SK-N-SH (cell line): ENCODE measurements at regions not wholly inside any gene's neighbourhood (a gene's known extent, or its start where the extent isn't known, plus 50 kb on each side); places are given as distances from the start of the nearest gene placed in this dataset.
A peak's percentile ranks its signal among the peaks of the same experiment; 100 is the strongest.

Experiments
- CTCF ChIA-PET: fragments of 300-600, 350-600 bp; formaldehyde crosslinking; extraction: SDS; loops from one replicate; lab custom pipeline; 2021; lab: Yijun Ruan, JAX
- POLR2A ChIA-PET: fragments of 350-600 bp; sonication (Branson Sonifier 250); formaldehyde crosslinking; extraction: SDS; loops from one replicate; lab custom pipeline; 2020; ENCODE audit warnings: antibody characterized with exemption, inconsistent platforms; lab: Yijun Ruan, JAX
- DNase-seq: peaks from one replicate; pipeline ENCODE4 v3.0.0; 2012
- H2AFZ ChIP-seq: fragments of 200-600 bp; sonication (generic); 2 replicates; pipeline ENCODE4 v1.8.1; 2016; ENCODE audit warnings: antibody characterized with exemption, mild to moderate bottlenecking, low read depth
- H3F3A ChIP-seq: fragments of 200-600 bp; sonication (generic); replicated peaks from 2 replicates; pipeline ENCODE3; 2016; ENCODE audit warnings: antibody characterized with exemption, mild to moderate bottlenecking; ENCODE audit not compliant: insufficient read depth
- H3K27ac ChIP-seq, 2 experiments: fragments of 200-500 bp in 1 of 2; fragments of 200-600 bp in 1 of 2; sonication (Bioruptor generic) in 1 of 2; sonication (generic), shearing (Covaris generic) in 1 of 2; 2 replicates each; pipeline versions ENCODE4 v1.5.1 to v1.6.1; 2014 to 2016; ENCODE audit warnings: low read depth in 2 of 2, inconsistent platforms in 1 of 2, low read length in 1 of 2, mild to moderate bottlenecking in 1 of 2, mixed read lengths in 1 of 2
- H3K27me3 ChIP-seq: fragments of 200-600 bp; sonication (generic), shearing (Covaris generic); 2 replicates; pipeline ENCODE4 v1.6.1; 2016; ENCODE audit warnings: mixed run types; ENCODE audit not compliant: insufficient read depth
- H3K36me3 ChIP-seq, 2 experiments: fragments of 200-500 bp in 1 of 2; fragments of 200-600 bp in 1 of 2; sonication (Bioruptor generic) in 1 of 2; sonication (generic) in 1 of 2; replicated peaks in 1 of 2; 2 replicates each; pipeline versions ENCODE3 to v1.5.1; 2014 to 2016; ENCODE audit warnings: low read length in 1 of 2, mild to moderate bottlenecking in 1 of 2; ENCODE audit not compliant: insufficient read depth in 2 of 2, control insufficient read depth in 1 of 2
- H3K4me1 ChIP-seq, 2 experiments: fragments of 200-500 bp in 1 of 2; fragments of 200-600 bp in 1 of 2; sonication (Bioruptor generic) in 1 of 2; sonication (generic), shearing (Covaris generic) in 1 of 2; 2 replicates each; pipeline versions ENCODE4 v1.5.1 to v1.6.1; 2014 to 2016; ENCODE audit warnings: low read depth in 1 of 2, low read length in 1 of 2, mixed run types in 1 of 2; ENCODE audit not compliant: insufficient read depth in 2 of 2, control insufficient read depth in 1 of 2
- H3K4me2 ChIP-seq: fragments of 200-600 bp; sonication (generic), shearing (Covaris generic); 2 replicates; pipeline ENCODE4 v1.6.1; 2017; ENCODE audit warnings: mixed run types
- H3K4me3 ChIP-seq, 2 experiments: fragments of 200-500 bp in 1 of 2; fragments of 200-600 bp in 1 of 2; sonication (Bioruptor generic) in 1 of 2; sonication (generic), shearing (Covaris generic) in 1 of 2; 2 replicates each; pipeline versions ENCODE4 v1.5.1 to v1.8.1; 2014 to 2016; ENCODE audit warnings: low read depth in 2 of 2, inconsistent platforms in 1 of 2, low read length in 1 of 2, mild to moderate bottlenecking in 1 of 2, mixed read lengths in 1 of 2, moderate library complexity in 1 of 2
- H3K79me2 ChIP-seq: fragments of 200-600 bp; sonication (generic); 2 replicates; pipeline ENCODE4 v1.8.1; 2017; ENCODE audit warnings: mild to moderate bottlenecking; ENCODE audit not compliant: insufficient read depth
- H3K9ac ChIP-seq: fragments of 200-600 bp; sonication (generic); 2 replicates; pipeline ENCODE4 v1.6.1; 2017; ENCODE audit warnings: mixed run types
- H3K9me2 ChIP-seq: fragments of 200-600 bp; sonication (generic); 2 replicates; pipeline ENCODE4 v1.6.1; 2017; ENCODE audit warnings: mixed run types
- H3K9me3 ChIP-seq: fragments of 200-600 bp; sonication (generic); 2 replicates; pipeline ENCODE4 v1.6.1; 2017; ENCODE audit warnings: mixed run types, mild to moderate bottlenecking, moderate library complexity
- H4K20me1 ChIP-seq: fragments of 200-600 bp; sonication (generic); 2 replicates; pipeline ENCODE4 v1.6.1; 2017; ENCODE audit warnings: mild to moderate bottlenecking, mixed run types; ENCODE audit not compliant: insufficient read depth
- EP300 ChIP-seq, 2 experiments: IDR thresholded peaks; 2 replicates each; pipeline versions ENCODE4 v1.4.0 to v1.6.1; 2012; ENCODE audit warnings: borderline replicate concordance in 1 of 2, low read depth in 1 of 2, low read length in 1 of 2
- EZH2phosphoT487 ChIP-seq: fragments of 200-600 bp; sonication (generic); IDR thresholded peaks from 2 replicates; pipeline ENCODE4 v1.6.1; 2017; ENCODE audit warnings: low read depth, mixed run types, mild to moderate bottlenecking, antibody characterized with exemption, moderate library complexity, borderline replicate concordance
- FOXM1 ChIP-seq: IDR thresholded peaks from 2 replicates; pipeline ENCODE4 v1.4.0; 2012; ENCODE audit warnings: low read depth, mild to moderate bottlenecking
- GABPA ChIP-seq: IDR thresholded peaks from 2 replicates; pipeline ENCODE4 v1.4.0; 2012; ENCODE audit warnings: low read depth, mild to moderate bottlenecking
- MAX ChIP-seq: IDR thresholded peaks from 2 replicates; pipeline ENCODE4 v1.4.0; 2012; ENCODE audit warnings: low read depth
- NRF1 ChIP-seq: IDR thresholded peaks from 2 replicates; pipeline ENCODE4 v1.6.1; 2012; ENCODE audit warnings: low read depth, mild to moderate bottlenecking, low read length
- RAD21 ChIP-seq: IDR thresholded peaks from 2 replicates; pipeline ENCODE4 v1.6.1; 2012; ENCODE audit warnings: mild to moderate bottlenecking, low read length
- RCOR1 ChIP-seq: fragments of 150-350 bp; IDR thresholded peaks from 2 replicates; pipeline ENCODE4 v1.6.1; 2017; ENCODE audit warnings: antibody characterized with exemption, low read length
- RFX5 ChIP-seq: IDR thresholded peaks from 2 replicates; pipeline ENCODE4 v1.6.1; 2012; ENCODE audit warnings: mild to moderate bottlenecking, improper control_type of control experiment, low read length
- SIN3A ChIP-seq: IDR thresholded peaks from 2 replicates; pipeline ENCODE4 v1.6.1; 2012; ENCODE audit warnings: low read depth, mild to moderate bottlenecking, low read length, moderate library complexity, borderline replicate concordance
- SMC3 ChIP-seq: IDR thresholded peaks from 2 replicates; pipeline ENCODE4 v1.6.1; 2012; ENCODE audit warnings: low read depth, low read length, improper control_type of control experiment
- TCF12 ChIP-seq: IDR thresholded peaks from 2 replicates; pipeline ENCODE4 v1.4.0; 2012
- YY1 ChIP-seq: IDR thresholded peaks from 2 replicates; pipeline ENCODE4 v1.4.0; 2012; ENCODE audit warnings: low read depth, mild to moderate bottlenecking
- WGBS: methylation state at CpG from one replicate; pipeline ENCODE4 v1.1.6; 2017; ENCODE audit warnings: low lambda C conversion rate; 5-methylcytosine and 5-hydroxymethylcytosine counted together
- TF ChIP-seq, protein P1 (sequence below): IDR thresholded peaks from 2 replicates; pipeline ENCODE4 v1.4.0; 2012; ENCODE audit warnings: low read depth, borderline replicate concordance
- TF ChIP-seq, protein P2 (sequence below): IDR thresholded peaks from 2 replicates; pipeline ENCODE4 v1.4.0; 2012; ENCODE audit warnings: low read depth, borderline replicate concordance
- TF ChIP-seq, protein P3 (sequence below): IDR thresholded peaks from 2 replicates; pipeline ENCODE4 v1.6.1; 2012; ENCODE audit warnings: mild to moderate bottlenecking, low read depth, low read length, moderate library complexity
- TF ChIP-seq, protein P4 (sequence below): fragments of 150-350 bp; IDR thresholded peaks from 2 replicates; pipeline ENCODE4 v1.6.1; 2016; ENCODE audit warnings: mild to moderate bottlenecking, low read depth, low read length

DNA sequence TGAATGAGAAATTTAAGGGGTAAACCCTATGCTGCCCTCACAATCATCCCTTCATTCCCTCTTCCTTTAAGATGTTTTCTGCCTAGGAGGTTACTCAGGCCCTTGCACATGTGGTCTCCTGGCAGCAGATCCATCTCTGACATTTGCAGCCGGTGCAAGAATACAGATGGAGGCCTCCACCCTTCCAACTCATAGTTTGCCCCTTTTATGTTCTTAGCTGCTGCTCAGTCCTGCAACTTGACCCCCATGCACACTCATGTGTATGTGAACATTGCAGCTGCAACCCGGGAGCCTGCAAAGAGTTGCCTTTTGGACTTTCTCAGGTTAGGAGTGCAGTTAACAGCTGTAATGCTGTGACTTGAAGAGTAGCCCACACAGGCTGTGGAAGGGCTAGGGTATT is 131.9 kb upstream of the SGK1 start:
- peaks cover 31% of the 10 kb centered on the region for H3F3A ChIP-seq
- H3K4me3 ChIP-seq: no peak overlapping the region
- H2AFZ ChIP-seq: no peak overlapping the region
- H3K79me2 ChIP-seq: no peaks in the 10 kb centered on the region
- peak overlapping the region in 1 of 2 experiments; percentile 100; a peak in 1 of 4 replicates for H3K27ac ChIP-seq
- ChIA-PET CTCF (no interaction called here), POLR2A (no interaction called here)
- H3K9me3 ChIP-seq: no peaks in the 10 kb centered on the region
- no peak overlapping the region for H3K9ac ChIP-seq
- H3K4me2 ChIP-seq: no peak overlapping the region
- no peaks in the 10 kb centered on the region for H3K27me3 ChIP-seq
- no peak for DNase-seq
- H3K36me3 ChIP-seq: no peaks in the 10 kb centered on the region
- WGBS: 91% methylated on average over 2 of the region's 2 CpGs
- no peaks in the 10 kb centered on the region for H4K20me1 ChIP-seq
- TF ChIP-seq TCF12 (0 out of 2 replicates have a peak, but pooled peaks have one; percentile 6), GABPA (no peak)
- peaks cover 2 to 17% of the 10 kb centered on the region in 2 experiments; a peak in 2 of 4 replicates for H3K4me1 ChIP-seq
- no peaks in the 10 kb centered on the region for H3K9me2 ChIP-seq

DNA sequence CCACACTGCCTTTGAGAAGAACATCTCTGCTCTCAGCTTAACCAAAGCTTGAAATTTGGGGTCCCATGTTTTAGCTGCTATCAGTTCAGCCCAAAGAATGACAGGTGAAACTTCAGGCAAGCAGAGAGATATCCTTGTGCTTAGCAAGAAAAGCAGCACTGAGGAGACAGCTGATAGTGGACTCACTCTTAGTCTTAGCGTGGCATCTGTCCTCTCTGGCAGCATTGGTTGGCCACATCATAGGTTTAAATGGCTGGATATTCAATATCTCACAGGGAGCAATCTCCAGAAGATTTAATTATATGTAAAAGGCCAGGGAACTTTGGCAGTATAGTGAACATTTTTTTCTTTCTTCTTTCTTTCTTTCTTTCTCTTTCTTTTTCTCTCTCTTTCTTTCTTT is 131.1 kb upstream of the SGK1 start:
- no peak overlapping the region for H3K4me2 ChIP-seq
- no peak overlapping the region; the same call in 1 of the 2 replicates for H3K9ac ChIP-seq
- H2AFZ ChIP-seq: no peak overlapping the region
- DNase-seq: no peak
- POLR2A ChIA-PET: no interaction called here
- H3K9me2 ChIP-seq: no peaks in the 10 kb centered on the region
- no peaks in the 10 kb centered on the region for H3K9me3 ChIP-seq
- no peaks in the 10 kb centered on the region for H3K79me2 ChIP-seq
- TF ChIP-seq, protein P1, sequence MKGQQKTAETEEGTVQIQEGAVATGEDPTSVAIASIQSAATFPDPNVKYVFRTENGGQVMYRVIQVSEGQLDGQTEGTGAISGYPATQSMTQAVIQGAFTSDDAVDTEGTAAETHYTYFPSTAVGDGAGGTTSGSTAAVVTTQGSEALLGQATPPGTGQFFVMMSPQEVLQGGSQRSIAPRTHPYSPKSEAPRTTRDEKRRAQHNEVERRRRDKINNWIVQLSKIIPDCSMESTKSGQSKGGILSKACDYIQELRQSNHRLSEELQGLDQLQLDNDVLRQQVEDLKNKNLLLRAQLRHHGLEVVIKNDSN: no peak
- TF ChIP-seq YY1: no peak
- no peak for TF ChIP-seq SMC3
- no peak for TF ChIP-seq EZH2phosphoT487
- TF ChIP-seq, protein P2, sequence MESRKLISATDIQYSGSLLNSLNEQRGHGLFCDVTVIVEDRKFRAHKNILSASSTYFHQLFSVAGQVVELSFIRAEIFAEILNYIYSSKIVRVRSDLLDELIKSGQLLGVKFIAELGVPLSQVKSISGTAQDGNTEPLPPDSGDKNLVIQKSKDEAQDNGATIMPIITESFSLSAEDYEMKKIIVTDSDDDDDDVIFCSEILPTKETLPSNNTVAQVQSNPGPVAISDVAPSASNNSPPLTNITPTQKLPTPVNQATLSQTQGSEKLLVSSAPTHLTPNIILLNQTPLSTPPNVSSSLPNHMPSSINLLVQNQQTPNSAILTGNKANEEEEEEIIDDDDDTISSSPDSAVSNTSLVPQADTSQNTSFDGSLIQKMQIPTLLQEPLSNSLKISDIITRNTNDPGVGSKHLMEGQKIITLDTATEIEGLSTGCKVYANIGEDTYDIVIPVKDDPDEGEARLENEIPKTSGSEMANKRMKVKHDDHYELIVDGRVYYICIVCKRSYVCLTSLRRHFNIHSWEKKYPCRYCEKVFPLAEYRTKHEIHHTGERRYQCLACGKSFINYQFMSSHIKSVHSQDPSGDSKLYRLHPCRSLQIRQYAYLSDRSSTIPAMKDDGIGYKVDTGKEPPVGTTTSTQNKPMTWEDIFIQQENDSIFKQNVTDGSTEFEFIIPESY: no peak
- TF ChIP-seq RCOR1: no peak
- no peak for TF ChIP-seq SIN3A
- TF ChIP-seq, protein P3, sequence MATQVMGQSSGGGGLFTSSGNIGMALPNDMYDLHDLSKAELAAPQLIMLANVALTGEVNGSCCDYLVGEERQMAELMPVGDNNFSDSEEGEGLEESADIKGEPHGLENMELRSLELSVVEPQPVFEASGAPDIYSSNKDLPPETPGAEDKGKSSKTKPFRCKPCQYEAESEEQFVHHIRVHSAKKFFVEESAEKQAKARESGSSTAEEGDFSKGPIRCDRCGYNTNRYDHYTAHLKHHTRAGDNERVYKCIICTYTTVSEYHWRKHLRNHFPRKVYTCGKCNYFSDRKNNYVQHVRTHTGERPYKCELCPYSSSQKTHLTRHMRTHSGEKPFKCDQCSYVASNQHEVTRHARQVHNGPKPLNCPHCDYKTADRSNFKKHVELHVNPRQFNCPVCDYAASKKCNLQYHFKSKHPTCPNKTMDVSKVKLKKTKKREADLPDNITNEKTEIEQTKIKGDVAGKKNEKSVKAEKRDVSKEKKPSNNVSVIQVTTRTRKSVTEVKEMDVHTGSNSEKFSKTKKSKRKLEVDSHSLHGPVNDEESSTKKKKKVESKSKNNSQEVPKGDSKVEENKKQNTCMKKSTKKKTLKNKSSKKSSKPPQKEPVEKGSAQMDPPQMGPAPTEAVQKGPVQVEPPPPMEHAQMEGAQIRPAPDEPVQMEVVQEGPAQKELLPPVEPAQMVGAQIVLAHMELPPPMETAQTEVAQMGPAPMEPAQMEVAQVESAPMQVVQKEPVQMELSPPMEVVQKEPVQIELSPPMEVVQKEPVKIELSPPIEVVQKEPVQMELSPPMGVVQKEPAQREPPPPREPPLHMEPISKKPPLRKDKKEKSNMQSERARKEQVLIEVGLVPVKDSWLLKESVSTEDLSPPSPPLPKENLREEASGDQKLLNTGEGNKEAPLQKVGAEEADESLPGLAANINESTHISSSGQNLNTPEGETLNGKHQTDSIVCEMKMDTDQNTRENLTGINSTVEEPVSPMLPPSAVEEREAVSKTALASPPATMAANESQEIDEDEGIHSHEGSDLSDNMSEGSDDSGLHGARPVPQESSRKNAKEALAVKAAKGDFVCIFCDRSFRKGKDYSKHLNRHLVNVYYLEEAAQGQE: no peak
- TF ChIP-seq RFX5: no peak
- TF ChIP-seq EP300 (IDR thresholded peaks at IDR 0.05; ENCODE audit: borderline replicate concordance in 1 of 2, low read depth in 1 of 2, low read length in 1 of 2): no peak
- TF ChIP-seq RAD21: no peak
- TF ChIP-seq, protein P4, sequence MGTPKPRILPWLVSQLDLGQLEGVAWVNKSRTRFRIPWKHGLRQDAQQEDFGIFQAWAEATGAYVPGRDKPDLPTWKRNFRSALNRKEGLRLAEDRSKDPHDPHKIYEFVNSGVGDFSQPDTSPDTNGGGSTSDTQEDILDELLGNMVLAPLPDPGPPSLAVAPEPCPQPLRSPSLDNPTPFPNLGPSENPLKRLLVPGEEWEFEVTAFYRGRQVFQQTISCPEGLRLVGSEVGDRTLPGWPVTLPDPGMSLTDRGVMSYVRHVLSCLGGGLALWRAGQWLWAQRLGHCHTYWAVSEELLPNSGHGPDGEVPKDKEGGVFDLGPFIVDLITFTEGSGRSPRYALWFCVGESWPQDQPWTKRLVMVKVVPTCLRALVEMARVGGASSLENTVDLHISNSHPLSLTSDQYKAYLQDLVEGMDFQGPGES: no peak
- no peak for TF ChIP-seq MAX
- TF ChIP-seq NRF1: no peak
- no peak for TF ChIP-seq FOXM1
- TF ChIP-seq TCF12: no peak
- no peak for TF ChIP-seq GABPA
- TF ChIP-seq, all 33 proteins: peak for 0
- peaks cover 2 to 15% of the 10 kb centered on the region in 2 experiments; a peak in 2 of 4 replicates for H3K4me1 ChIP-seq
- WGBS: 100% methylated on average over 1 of the region's 1 CpG
- CTCF ChIA-PET: interaction anchor here (1.1 kb wide), 1 partner anchor 275 kb away, joined by 4 read pairs; no protein-coding TSS in a partner anchor
- H3K27ac ChIP-seq: peak overlapping the region in 1 of 2 experiments; percentile 100; a peak in 2 of 4 replicates
- peaks cover 31% of the 10 kb centered on the region for H3F3A ChIP-seq
- no peaks in the 10 kb centered on the region for H4K20me1 ChIP-seq
- no peaks in the 10 kb centered on the region for H3K36me3 ChIP-seq
- H3K4me3 ChIP-seq: no peak overlapping the region
- no peaks in the 10 kb centered on the region for H3K27me3 ChIP-seq
